Activated CD8-positive, alpha-beta memory T cell treated with anti-CD3 and anti-CD28 coated beads, Interleukin-2, amount 10 ng/mL, durations not matched to agents 7 days and 5 days (primary cell): ENCODE measurements at regions not wholly inside any gene's neighbourhood (a gene's known extent, or its start where the extent isn't known, plus 50 kb on each side); places are given as distances from the start of the nearest gene placed in this dataset.
A peak's percentile ranks its signal among the peaks of the same experiment; 100 is the strongest.

Experiments
- ATAC-seq: fragments of 150-1000 bp; cut with Tn5 transposase; one replicate; pipeline ENCODE4 v1.10.0; 2021; ENCODE audit warnings: moderate library complexity
- CTCF ChIA-PET: fragments of 350-600 bp; sonication (Branson Sonifier 250); formaldehyde crosslinking; loops from one replicate; lab custom pipeline; 2021; ENCODE audit warnings: antibody characterized with exemption; lab: Charles Lee
- DNase-seq: peaks from one replicate; pipeline ENCODE4 v3.0.0-alpha.2; 2020
- H3K27ac Mint-ChIP-seq: one replicate; pipeline ENCODE4 v1.8.0; 2021; ENCODE audit warnings: mild to moderate bottlenecking, mixed read lengths
- H3K27me3 Mint-ChIP-seq: one replicate; pipeline ENCODE4 v1.8.0; 2021; ENCODE audit warnings: mixed read lengths
- H3K36me3 Mint-ChIP-seq: one replicate; pipeline ENCODE4 v1.8.0; 2021; ENCODE audit warnings: mild to moderate bottlenecking, mixed read lengths
- H3K4me1 Mint-ChIP-seq: one replicate; pipeline ENCODE4 v1.8.0; 2021; ENCODE audit warnings: mixed read lengths
- H3K4me3 Mint-ChIP-seq: one replicate; pipeline ENCODE4 v1.8.0; 2021; ENCODE audit warnings: mild to moderate bottlenecking, moderate library complexity, mixed read lengths
- H3K9me3 Mint-ChIP-seq: one replicate; pipeline ENCODE4 v1.8.0; 2022; ENCODE audit warnings: low read depth, mixed read lengths

DNA sequence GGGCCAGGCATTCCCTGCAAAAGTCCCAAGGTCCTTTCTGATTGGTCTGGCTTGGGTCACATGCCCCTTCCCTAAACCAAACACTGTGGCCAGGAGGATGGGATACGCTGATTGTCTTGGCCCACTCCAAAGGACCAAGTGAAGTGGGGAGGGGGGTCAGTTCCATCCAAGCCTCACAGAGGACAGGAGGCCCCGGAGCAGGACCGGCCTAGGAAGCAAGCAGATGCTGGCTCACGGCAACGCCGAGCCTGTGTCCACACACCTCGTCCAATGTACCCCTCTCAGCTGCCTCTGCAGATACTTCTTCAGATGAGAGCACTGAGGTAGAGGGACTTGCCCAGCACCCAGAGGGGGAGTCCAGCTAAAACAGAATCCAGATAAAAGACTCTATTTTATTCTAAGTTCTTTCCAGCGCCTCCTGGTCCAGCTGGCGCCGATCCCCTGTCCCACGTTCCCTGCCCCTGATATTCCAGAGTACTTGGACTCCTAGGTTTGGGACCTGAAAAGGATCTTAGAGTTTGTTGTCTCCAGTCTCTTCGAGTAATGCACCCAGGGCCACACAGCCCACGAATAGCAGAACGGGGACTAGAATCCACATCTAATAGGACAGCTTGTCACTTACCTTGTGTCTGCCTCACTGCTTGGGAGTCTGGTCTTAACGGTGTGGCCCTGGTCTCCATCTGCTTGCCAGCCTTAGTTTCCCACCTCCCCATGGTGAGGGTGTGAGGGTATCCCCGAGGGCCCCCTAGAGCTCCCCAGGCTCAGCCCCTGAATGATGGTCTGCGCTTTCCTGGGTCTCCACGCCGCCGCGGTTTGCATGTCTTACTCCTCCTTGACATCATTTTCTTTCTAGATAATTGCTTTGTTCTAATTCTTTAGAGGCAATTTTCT is 72.4 kb upstream of the UNC5A start:
- CTCF ChIA-PET, result no interaction called here

DNA sequence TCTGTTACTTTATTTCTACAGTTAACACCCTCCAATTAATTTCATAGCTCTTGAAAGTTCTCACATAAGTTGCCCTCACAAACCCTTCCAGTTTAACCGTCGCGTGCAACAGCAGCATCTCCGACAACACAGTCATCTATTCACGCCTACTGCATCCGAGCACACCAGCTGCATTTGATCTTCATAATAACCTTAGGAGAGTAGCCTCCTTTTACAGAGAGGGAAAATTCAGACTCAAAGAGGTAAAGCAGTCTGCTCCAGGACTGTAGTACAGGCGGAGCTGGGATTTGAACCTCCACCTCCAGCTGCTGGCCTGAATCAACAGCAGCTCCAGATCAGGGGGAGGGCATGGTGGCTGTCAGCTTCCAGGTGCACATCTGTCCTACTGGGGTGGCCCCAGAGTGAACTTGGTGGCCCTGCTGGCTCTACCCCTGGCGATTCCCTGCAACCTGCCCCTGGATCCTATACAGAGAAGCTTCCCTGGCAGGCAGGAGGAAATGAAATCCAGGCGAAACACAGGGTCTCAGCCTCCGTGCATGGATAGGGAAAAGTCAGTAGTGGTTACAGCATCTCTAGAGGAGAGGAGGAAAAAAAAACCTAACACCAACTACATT is 71.6 kb upstream of the UNC5A start:
- no peak overlapping the region for H3K27ac Mint-ChIP-seq
- no peaks in the 10 kb centered on the region for H3K4me1 Mint-ChIP-seq
- no peaks in the 10 kb centered on the region for H3K36me3 Mint-ChIP-seq
- ATAC-seq (no peak), DNase-seq (peak; percentile 9)
- H3K27me3 Mint-ChIP-seq, result peaks cover 68% of the 10 kb centered on the region
- no peaks in the 10 kb centered on the region for H3K9me3 Mint-ChIP-seq
- CTCF ChIA-PET, result interaction anchor here (0.6 kb wide), 1 partner anchor 83 kb away, joined by 3 read pairs; no protein-coding TSS in a partner anchor
- no peak overlapping the region for H3K4me3 Mint-ChIP-seq

More for the DNA sequence above, 72.4 kb upstream of the UNC5A start:
- Mint-ChIP-seq H3K9me3 (no peaks in the 10 kb centered on the region), H3K27ac (no peak overlapping the region), H3K36me3 (no peaks in the 10 kb centered on the region), H3K4me1 (no peaks in the 10 kb centered on the region), H3K27me3 (peaks cover 63% of the 10 kb centered on the region), H3K4me3 (no peak overlapping the region)
- ATAC-seq (no peak), DNase-seq (peak; percentile 35)

DNA sequence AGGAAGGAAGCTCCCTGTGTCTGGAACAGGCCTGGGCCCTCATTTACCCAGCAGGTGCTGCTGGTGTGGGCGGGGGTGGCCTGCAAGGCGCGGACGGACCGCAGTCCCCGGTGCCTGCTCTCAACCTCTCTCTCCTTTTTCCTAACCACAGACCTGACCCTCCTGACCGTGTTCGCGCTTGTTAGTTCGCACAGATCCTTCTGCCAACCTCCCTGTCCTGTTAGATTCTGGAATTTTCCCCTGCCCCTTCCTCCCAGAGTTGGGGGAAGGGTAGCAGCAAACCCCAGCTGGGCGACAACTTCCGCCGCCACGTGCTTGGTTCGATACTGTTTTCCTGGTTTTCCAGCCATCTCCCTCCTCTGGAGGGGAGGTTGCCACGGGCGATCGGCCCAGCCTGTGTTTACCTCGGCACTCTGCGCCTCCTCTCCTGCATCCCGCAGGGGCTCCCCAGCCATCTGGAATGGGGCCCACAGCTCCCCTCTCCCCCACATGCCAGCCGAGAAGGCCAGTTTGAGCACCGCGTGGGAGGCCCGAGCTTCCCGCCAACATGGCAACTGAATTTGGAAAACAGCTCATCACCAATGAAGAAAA is 70.8 kb upstream of the UNC5A start:
- Mint-ChIP-seq H3K36me3 (no peaks in the 10 kb centered on the region), H3K4me3 (no peak overlapping the region), H3K27me3 (peaks cover 76% of the 10 kb centered on the region), H3K4me1 (peaks cover 5% of the 10 kb centered on the region), H3K27ac (no peak overlapping the region), H3K9me3 (no peaks in the 10 kb centered on the region)
- CTCF ChIA-PET, result interaction anchor here (0.6 kb wide), 1 partner anchor 84 kb away, joined by 3 read pairs; no protein-coding TSS in a partner anchor
- DNase-seq, result peak; percentile 12
- ATAC-seq, result no peak

DNA sequence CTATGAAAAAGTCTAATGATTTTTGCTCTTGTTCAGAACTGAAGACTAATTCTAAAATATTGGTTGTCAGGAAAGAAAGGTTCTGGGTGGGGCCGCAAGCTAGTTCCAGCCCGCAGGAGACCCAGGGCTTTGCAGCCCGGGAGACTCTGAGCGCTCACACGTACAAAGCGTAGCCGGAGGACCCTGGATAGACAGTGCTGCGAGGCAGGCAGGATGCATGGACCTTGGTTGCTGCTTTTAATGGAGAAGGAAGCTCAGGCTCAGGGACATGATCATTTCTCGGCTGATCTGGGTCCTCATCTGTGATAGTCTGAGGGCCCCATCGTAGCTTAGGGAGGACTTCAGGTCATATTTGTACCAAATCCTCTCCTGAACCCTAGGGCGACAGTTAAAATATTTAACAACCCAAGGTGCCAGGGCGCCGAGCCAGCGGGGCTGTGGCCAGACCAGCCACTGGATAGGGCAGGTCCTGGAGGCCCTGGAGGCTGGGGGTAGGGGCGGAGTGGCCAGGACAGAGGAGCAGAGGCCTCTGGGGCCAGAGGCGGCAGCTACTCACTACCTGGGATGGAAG is 70.1 kb upstream of the UNC5A start:
- Mint-ChIP-seq H3K4me1 (peaks cover 5% of the 10 kb centered on the region), H3K4me3 (no peak overlapping the region), H3K27me3 (peaks cover 83% of the 10 kb centered on the region), H3K9me3 (no peaks in the 10 kb centered on the region), H3K27ac (no peak overlapping the region), H3K36me3 (no peaks in the 10 kb centered on the region)
- ATAC-seq, result no peak
- DNase-seq, result peak; percentile 29
- CTCF ChIA-PET, result no interaction called here

DNA sequence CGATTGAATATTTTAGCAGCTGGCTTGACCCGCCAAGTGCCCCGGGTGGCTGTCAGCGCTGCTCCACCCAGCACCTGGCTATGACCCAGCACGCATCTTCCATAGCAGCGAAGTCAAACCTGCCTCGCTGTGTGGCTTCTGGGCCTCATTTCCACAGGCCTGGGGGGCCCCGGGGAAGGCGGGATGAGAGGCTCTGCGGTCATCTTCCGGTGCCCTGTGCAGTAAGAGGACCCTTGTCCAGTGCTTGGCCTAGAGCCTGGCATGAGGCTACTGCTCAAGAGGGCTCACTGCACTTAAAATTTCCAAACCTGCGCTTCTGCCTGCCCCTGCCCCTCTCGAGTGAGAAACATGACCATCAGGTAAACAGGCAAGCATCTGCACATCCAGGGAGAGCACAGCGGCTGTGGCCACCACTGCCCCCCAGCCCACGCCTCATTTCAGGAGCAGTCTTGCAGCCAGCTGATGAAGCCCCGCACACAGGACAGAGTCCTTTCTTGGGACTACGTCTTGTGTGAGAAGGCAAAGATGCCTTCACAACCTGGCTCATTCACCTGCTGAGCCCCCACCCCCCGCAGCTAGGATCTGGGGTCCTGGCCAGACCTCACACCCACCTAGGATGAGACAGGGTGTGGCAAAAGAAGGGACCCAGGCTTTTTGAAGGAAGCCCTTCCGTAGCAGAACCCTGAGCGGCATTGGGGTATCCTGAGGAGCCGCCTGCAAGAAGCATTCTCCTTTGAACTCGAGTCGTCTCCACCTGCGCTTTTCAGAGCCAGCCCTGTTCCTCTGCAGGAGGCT is 69.5 kb upstream of the UNC5A start:
- Mint-ChIP-seq H3K27me3 (peaks cover 86% of the 10 kb centered on the region), H3K36me3 (no peaks in the 10 kb centered on the region), H3K9me3 (no peaks in the 10 kb centered on the region), H3K27ac (no peak overlapping the region), H3K4me3 (no peak overlapping the region), H3K4me1 (peaks cover 12% of the 10 kb centered on the region)
- DNase-seq (peak; percentile 34), ATAC-seq (no peak)
- CTCF ChIA-PET, result no interaction called here

DNA sequence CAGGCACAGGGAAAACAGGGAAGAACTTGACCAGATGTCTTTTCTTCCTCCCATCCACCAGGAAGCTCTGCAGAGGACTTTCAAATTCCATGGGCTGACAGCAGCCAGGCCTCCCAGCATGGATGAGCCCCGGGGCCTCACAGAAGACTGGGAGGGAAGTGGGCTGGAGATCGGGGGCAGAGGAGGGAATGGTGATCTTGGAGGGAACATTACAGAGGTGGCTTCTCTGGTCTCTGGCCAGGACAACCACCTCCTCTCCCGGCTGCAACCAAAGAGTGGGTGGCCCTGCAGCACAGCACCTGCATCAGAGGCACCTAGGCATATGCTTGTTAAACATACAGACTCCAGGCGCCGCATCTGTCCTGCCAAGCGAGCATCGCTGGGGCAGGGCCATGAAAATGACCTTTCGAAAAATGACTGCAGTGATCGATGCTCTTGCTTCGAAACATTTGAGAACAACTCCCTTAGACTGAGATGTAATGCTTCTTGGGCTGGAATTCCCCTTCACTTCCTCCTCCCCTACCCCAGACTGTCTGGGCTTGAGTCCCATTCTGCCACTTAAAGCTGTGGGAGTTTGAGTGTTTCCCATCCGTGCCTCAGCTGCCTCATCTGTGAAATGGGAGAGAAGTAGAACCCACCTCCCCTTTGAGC is 68.7 kb upstream of the UNC5A start:
- CTCF ChIA-PET, result no interaction called here
- DNase-seq, result peak; percentile 34
- Mint-ChIP-seq H3K4me3 (no peak overlapping the region), H3K27me3 (peaks cover 86% of the 10 kb centered on the region), H3K27ac (no peak overlapping the region), H3K9me3 (no peaks in the 10 kb centered on the region), H3K4me1 (peaks cover 14% of the 10 kb centered on the region), H3K36me3 (no peaks in the 10 kb centered on the region)
- no peak for ATAC-seq

DNA sequence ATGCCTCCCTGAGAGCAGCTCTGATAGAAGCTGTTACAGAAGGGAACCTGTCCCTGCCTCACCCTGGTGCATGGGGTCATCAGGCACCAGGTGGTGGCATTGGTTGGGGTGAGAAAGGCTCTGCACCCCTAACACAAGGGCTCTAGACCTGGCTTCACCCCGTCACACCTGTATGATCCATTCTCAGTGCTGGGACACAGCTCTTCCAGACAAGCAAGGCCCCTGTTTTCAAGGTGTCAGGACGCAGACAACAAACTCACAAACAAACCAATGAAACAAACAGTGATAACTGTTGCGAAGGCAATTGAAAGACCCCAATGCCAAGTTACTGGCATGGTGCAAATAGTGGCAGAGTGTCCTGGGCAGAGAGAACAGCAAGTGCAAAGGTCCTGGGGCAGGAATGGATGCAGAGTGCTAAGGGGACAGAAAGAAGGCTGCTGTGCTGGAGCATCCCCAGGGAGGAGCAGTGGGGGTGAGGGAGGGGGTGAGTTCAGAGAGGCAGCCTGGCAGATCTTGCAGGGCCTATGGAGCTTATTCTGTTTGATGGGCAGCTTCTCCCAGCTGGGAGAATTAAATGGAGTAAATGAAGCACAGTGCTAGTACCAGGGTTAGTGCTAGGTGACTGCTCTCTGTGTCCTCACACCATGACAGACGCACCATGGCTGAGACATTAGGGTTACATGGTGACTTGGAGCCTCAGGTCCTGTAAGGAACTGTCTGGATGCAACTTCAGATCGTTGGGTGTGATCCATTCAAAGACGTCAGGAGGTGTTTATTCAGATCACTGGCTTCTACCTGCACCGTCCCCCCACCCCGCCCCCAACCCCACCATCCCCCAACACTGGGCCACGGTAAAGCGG is 67.9 kb upstream of the UNC5A start:
- H3K4me1 Mint-ChIP-seq, result peaks cover 14% of the 10 kb centered on the region
- no peak overlapping the region for H3K4me3 Mint-ChIP-seq
- DNase-seq, result peak; percentile 28

DNA sequence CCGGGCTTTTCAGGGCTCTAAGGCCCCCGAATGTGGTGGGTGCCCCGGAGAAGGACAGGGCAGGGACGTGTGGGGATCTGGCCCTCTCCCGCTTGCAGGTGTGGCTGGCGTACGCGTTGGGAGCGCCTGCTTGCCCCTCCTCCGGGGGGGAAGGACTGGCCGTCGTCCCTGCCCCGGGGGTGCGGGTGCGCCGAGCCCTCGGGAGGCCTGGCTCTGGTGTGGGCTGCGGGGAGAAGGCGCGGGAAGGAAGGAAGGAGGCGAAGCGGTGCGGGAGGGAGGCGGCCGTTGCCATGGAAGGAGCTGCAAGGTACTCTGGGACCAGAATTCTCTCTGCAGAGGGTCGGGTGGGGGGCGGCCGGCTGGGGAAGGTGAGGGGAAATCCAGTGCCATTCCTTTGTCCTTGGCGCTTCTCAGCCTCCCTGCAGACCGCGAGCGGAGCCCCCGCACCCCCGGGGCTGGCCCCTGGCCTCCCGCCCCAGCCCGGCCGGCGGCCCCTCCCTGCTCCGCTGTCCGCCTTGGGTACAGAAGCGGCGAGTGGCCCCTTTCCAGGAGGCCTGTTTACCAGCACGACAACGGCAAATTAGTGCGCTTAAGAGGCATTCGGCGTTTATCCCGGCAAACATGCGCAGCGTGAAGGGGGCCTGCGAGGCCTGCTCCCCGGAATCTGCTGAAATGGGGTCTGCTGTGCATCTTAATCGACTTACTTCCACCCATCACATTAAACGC is 67.1 kb upstream of the UNC5A start:
- DNase-seq (peak; percentile 26), ATAC-seq (no peak)
- no peak overlapping the region for H3K27ac Mint-ChIP-seq
- H3K27me3 Mint-ChIP-seq, result peaks cover 88% of the 10 kb centered on the region
- CTCF ChIA-PET, result no interaction called here
- no peak overlapping the region for H3K4me3 Mint-ChIP-seq
- H3K36me3 Mint-ChIP-seq, result no peaks in the 10 kb centered on the region
- H3K9me3 Mint-ChIP-seq, result no peaks in the 10 kb centered on the region
- peaks cover 14% of the 10 kb centered on the region for H3K4me1 Mint-ChIP-seq

More for the DNA sequence above, 67.9 kb upstream of the UNC5A start:
- CTCF ChIA-PET, result no interaction called here
- no peak overlapping the region for H3K27ac Mint-ChIP-seq
- no peak for ATAC-seq
- H3K27me3 Mint-ChIP-seq, result peaks cover 87% of the 10 kb centered on the region
- H3K9me3 Mint-ChIP-seq, result no peaks in the 10 kb centered on the region
- H3K36me3 Mint-ChIP-seq, result no peaks in the 10 kb centered on the region

DNA sequence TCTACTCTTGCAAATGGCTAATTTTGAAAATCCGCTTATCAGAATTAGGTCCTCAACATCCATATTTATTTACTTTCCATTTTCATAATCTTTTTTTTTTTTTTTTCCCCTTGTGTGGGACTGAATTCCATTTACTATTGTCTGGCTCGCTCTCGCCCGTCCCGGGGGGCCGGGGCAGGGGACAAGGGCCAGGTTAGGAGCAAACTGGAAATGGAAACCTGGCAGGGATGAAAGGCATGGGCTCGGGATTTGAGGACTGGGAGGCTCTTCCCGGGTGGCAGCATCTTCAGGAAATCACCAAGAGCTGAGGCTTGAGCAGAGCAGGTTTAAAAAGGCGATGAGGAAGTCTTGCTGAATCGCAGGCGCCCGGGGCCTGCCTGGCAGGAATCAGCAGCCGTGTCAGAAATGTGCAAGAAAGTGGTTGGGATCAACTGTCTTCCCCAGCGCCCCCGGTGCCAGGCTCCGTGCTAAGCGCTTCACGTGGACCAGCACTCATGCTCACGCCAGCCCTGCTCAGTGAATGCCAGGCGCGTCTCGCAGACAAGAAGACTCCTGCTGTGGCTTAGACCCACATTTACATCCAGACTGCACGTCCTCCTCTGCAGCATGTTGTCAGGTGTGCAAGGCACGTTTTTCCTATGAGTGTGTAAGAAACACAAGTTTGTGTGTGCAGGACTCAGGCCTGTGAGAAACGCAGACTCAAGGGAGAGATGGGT is 66.3 kb upstream of the UNC5A start:
- ATAC-seq, result no peak
- no peak overlapping the region for H3K27ac Mint-ChIP-seq
- no peaks in the 10 kb centered on the region for H3K9me3 Mint-ChIP-seq
- peaks cover 81% of the 10 kb centered on the region for H3K27me3 Mint-ChIP-seq
- CTCF ChIA-PET, result no interaction called here
- no peaks in the 10 kb centered on the region for H3K36me3 Mint-ChIP-seq
- peaks cover 14% of the 10 kb centered on the region for H3K4me1 Mint-ChIP-seq
- DNase-seq, result peak; percentile 36
- no peak overlapping the region for H3K4me3 Mint-ChIP-seq

DNA sequence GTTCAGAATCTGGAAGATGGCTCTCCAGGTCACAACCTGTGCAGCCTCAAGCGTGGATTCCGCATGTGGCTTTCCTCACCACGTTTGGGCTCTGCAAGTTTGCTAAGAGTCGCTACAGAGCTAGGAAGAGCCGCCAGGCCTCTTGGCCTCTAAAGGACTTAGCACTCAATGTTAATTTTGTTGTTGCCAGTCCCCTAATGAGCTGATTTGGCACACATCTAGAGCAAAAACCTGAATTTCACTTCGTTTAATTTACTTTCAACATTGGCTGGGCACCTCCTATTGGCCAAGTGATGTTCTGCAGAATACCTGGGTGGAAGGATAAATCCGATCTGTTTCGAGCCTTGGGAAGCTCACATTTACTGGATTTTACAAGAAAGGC is 65.8 kb upstream of the UNC5A start:
- Mint-ChIP-seq H3K4me3 (no peak overlapping the region), H3K27ac (no peak overlapping the region), H3K9me3 (no peaks in the 10 kb centered on the region), H3K36me3 (no peaks in the 10 kb centered on the region), H3K27me3 (peaks cover 75% of the 10 kb centered on the region), H3K4me1 (peaks cover 14% of the 10 kb centered on the region)
- DNase-seq (no peak), ATAC-seq (no peak)
- CTCF ChIA-PET, result interaction anchor here (0.7 kb wide), 1 partner anchor 85 kb away, joined by 4 read pairs; no protein-coding TSS in a partner anchor

DNA sequence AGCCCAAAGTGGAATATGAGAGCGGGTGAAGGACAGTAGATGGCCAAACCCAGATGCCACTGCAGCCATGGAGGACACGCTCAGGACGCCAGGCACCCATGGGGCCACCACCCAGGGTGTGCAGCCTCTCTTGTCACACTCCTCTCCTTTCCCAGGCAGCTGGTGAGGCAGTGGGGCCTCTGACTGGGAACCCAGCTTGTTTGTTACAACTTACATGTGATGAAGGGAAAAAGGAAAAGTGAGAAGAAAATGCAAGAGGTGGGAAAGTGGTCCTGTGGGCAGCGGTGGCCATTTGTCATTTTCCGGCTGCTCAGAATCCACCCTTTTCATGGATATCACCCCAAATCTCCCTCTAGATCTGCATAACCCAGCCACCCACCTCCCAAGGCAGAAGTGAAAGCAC is 62.7 kb upstream of the UNC5A start:
- Mint-ChIP-seq H3K27me3 (peaks cover 70% of the 10 kb centered on the region), H3K4me3 (no peak overlapping the region), H3K9me3 (no peaks in the 10 kb centered on the region), H3K36me3 (no peaks in the 10 kb centered on the region), H3K27ac (no peak overlapping the region), H3K4me1 (peaks cover 14% of the 10 kb centered on the region)
- CTCF ChIA-PET, result no interaction called here
- ATAC-seq, result no peak
- DNase-seq, result peak; percentile 28
